GM12891 (cell line): ENCODE measurements at regions not wholly inside any gene's neighbourhood (a gene's known extent, or its start where the extent isn't known, plus 50 kb on each side); places are given as distances from the start of the nearest gene placed in this dataset.

Experiments used
- DNase-seq: peaks from one replicate; pipeline ENCODE4 v3.0.0; 2011; ENCODE audit warnings: low spot score; ENCODE audit not compliant: insufficient read length
- FAIRE-seq: peaks from 2 replicates; lab custom pipeline; 2011; peaks lifted over from hg19 to GRCh38; lab: Jason Lieb, UNC
- PAX5 ChIP-seq: IDR thresholded peaks from 2 replicates; pipeline ENCODE4 v1.6.1; 2011; ENCODE audit warnings: low read length, moderate library complexity, mild to moderate bottlenecking; ENCODE audit not compliant: insufficient read depth, severe bottlenecking
- POLR2A ChIP-seq: IDR thresholded peaks from 2 replicates; pipeline ENCODE4 v1.6.1; 2011; ENCODE audit warnings: low read depth, low read length, control low read depth
- POLR2AphosphoS5 ChIP-seq: IDR thresholded peaks from 2 replicates; pipeline ENCODE4 v1.6.1; 2011; ENCODE audit warnings: low read depth, low read length, control low read depth
- POU2F2 ChIP-seq: IDR thresholded peaks from 2 replicates; pipeline ENCODE4 v1.6.1; 2011; ENCODE audit warnings: low read depth, mild to moderate bottlenecking, control low read depth, low read length, moderate library complexity
- SPI1 ChIP-seq: IDR thresholded peaks from 2 replicates; pipeline ENCODE4 v1.6.1; 2011; ENCODE audit warnings: low read depth, low read length, control low read depth
- TAF1 ChIP-seq: IDR thresholded peaks from 2 replicates; pipeline ENCODE4 v1.6.1; 2011; ENCODE audit warnings: low read depth, low read length, control low read depth

GRCh38 chr6:165723326-165723725 is 60.3 kb upstream of the PDE10A start:
- FAIRE-seq (no peak), DNase-seq (no peak)
- TF ChIP-seq PAX5 = no peak
- no peak for TF ChIP-seq POLR2A
- TF ChIP-seq POLR2AphosphoS5 = no peak
- no peak for TF ChIP-seq SPI1
- no peak for TF ChIP-seq POU2F2
- no peak for TF ChIP-seq TAF1

- no peak for FAIRE-seq
- TF ChIP-seq PAX5 (no peak), SPI1 (no peak), POU2F2 (no peak), TAF1 (no peak)
Observed at GRCh38 chr6:165722022-165722421, 59.0 kb upstream of the PDE10A start.

GRCh38 chr6:165721356-165721755 is 58.3 kb upstream of the PDE10A start:
- TF ChIP-seq POLR2A = no peak
- TF ChIP-seq TAF1 = no peak
- TF ChIP-seq PAX5 = no peak
- no peak for TF ChIP-seq POU2F2
- no peak for TF ChIP-seq SPI1
- FAIRE-seq = no peak

More at GRCh38 chr6:165722022-165722421, 59.0 kb upstream of the PDE10A start:
- no peak for DNase-seq

GRCh38 chr6:165718491-165718891 is 55.5 kb upstream of the PDE10A start:
- FAIRE-seq = no peak

More at GRCh38 chr6:165721356-165721755, 58.3 kb upstream of the PDE10A start:
- DNase-seq = no peak

GRCh38 chr6:165717732-165718465 is 54.9 kb upstream of the PDE10A start:
- DNase-seq (no peak), FAIRE-seq (no peak)
- no peak for TF ChIP-seq POLR2A
- TF ChIP-seq POU2F2 = no peak
- TF ChIP-seq PAX5 = no peak
- no peak for TF ChIP-seq POLR2AphosphoS5
- TF ChIP-seq TAF1 = no peak
- no peak for TF ChIP-seq SPI1

More at GRCh38 chr6:165718491-165718891, 55.5 kb upstream of the PDE10A start:
- TF ChIP-seq SPI1 (no peak), POU2F2 (no peak), TAF1 (no peak), POLR2AphosphoS5 (no peak), POLR2A (no peak), PAX5 (no peak)
- DNase-seq = no peak

GRCh38 chr6:165716886-165717285 is 53.8 kb upstream of the PDE10A start:
- FAIRE-seq = no peak
- TF ChIP-seq TAF1 = no peak
- no peak for TF ChIP-seq PAX5
- TF ChIP-seq SPI1 = no peak
- no peak for TF ChIP-seq POLR2A
- TF ChIP-seq POLR2AphosphoS5 = no peak
- no peak for TF ChIP-seq POU2F2
- DNase-seq = no peak

GRCh38 chr6:165715428-165715827 is 52.4 kb upstream of the PDE10A start:
- FAIRE-seq (no peak), DNase-seq (no peak)
- TF ChIP-seq SPI1 (no peak), POU2F2 (no peak), POLR2AphosphoS5 (no peak), TAF1 (no peak), PAX5 (no peak), POLR2A (no peak)

- DNase-seq (no peak), FAIRE-seq (no peak)
- TF ChIP-seq PAX5 (no peak), POLR2A (no peak), POLR2AphosphoS5 (no peak), POU2F2 (no peak), TAF1 (no peak), SPI1 (no peak)
Observed at GRCh38 chr6:165714907-165715306, 51.9 kb upstream of the PDE10A start.

- no peak for FAIRE-seq
- no peak for DNase-seq
- no peak for TF ChIP-seq SPI1
- TF ChIP-seq POLR2AphosphoS5 = no peak
- no peak for TF ChIP-seq POU2F2
- TF ChIP-seq POLR2A = no peak
- no peak for TF ChIP-seq PAX5
- TF ChIP-seq TAF1 = no peak
Observed at GRCh38 chr6:165713845-165714466, 50.9 kb upstream of the PDE10A start.
